ENCODE measurements at regions not wholly inside any gene's neighbourhood (a gene's known extent, or its start where the extent isn't known, plus 50 kb on each side); places are given as distances from the start of the nearest gene placed in this dataset.

DNA sequence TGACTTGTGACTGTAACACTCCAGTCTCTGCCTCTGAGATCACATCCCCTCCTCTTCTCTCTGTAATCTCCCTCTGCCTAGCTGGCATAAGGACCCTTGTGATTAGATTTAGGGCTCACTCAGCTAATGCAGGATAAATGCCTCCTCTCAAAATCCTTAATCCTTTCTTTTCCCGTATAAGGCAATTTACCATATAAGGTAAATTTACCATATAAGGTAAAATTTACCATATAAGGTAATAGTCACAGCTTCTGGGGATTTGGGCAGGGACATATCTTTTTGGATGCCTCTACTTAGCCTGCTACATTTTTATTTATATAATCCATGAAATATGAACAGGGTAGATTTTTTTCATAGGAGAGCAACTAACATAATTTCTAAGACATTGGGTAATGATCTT lies 318.0 kb upstream of the PUM3 start:
- TF ChIP-seq, protein P1, sequence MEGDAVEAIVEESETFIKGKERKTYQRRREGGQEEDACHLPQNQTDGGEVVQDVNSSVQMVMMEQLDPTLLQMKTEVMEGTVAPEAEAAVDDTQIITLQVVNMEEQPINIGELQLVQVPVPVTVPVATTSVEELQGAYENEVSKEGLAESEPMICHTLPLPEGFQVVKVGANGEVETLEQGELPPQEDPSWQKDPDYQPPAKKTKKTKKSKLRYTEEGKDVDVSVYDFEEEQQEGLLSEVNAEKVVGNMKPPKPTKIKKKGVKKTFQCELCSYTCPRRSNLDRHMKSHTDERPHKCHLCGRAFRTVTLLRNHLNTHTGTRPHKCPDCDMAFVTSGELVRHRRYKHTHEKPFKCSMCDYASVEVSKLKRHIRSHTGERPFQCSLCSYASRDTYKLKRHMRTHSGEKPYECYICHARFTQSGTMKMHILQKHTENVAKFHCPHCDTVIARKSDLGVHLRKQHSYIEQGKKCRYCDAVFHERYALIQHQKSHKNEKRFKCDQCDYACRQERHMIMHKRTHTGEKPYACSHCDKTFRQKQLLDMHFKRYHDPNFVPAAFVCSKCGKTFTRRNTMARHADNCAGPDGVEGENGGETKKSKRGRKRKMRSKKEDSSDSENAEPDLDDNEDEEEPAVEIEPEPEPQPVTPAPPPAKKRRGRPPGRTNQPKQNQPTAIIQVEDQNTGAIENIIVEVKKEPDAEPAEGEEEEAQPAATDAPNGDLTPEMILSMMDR (IDR thresholded peaks at IDR 0.05), result no peak
- TF ChIP-seq POLR2AphosphoS5 (IDR thresholded peaks at IDR 0.05) (no peak), POLR2A (IDR thresholded peaks at IDR 0.05) (no peak)

Data from sigmoid colon (tissue), 4 donors.